Activated T-helper 9 cell treated with anti-CD3 and anti-CD28 coated beads, Interleukin-2, amount 50 U/mL, for 16 hours (primary cell): ENCODE measurements at regions not wholly inside any gene's neighbourhood (a gene's known extent, or its start where the extent isn't known, plus 50 kb on each side); places are given as distances from the start of the nearest gene placed in this dataset.

Experiments
- DNase-seq: peaks from one replicate; pipeline ENCODE4 v3.0.0-alpha.2; 2020; ENCODE audit warnings: low read depth

GRCh38 chr10:130824230-130825014, 487.1 kb downstream of the TCERG1L start:
- no peak for DNase-seq

GRCh38 chr10:130833596-130833995, 477.9 kb downstream of the TCERG1L start:
- no peak for DNase-seq

GRCh38 chr10:130834170-130834569, 477.4 kb downstream of the TCERG1L start:
- no peak for DNase-seq

GRCh38 chr10:130834573-130834972, 476.9 kb downstream of the TCERG1L start:
- no peak for DNase-seq

- no peak for DNase-seq
These were observed 476.5 kb downstream of the TCERG1L start for GRCh38 chr10:130835068-130835467.

GRCh38 chr10:130836344-130836743, 475.2 kb downstream of the TCERG1L start:
- DNase-seq, result no peak

- DNase-seq, result no peak
These were observed 468.4 kb downstream of the TCERG1L start for GRCh38 chr10:130843051-130843653.

GRCh38 chr10:130844310-130844709, 467.2 kb downstream of the TCERG1L start:
- no peak for DNase-seq

- no peak for DNase-seq
These were observed 464.4 kb downstream of the TCERG1L start for GRCh38 chr10:130847170-130847569.

- no peak for DNase-seq
These were observed 462.7 kb downstream of the TCERG1L start for GRCh38 chr10:130848855-130849254.

GRCh38 chr10:130854151-130854550, 457.4 kb downstream of the TCERG1L start:
- DNase-seq, result no peak

GRCh38 chr10:130857631-130858295, 453.8 kb downstream of the TCERG1L start:
- no peak for DNase-seq

GRCh38 chr10:130858626-130859025, 452.9 kb downstream of the TCERG1L start:
- no peak for DNase-seq

- no peak for DNase-seq
These were observed 452.1 kb downstream of the TCERG1L start for GRCh38 chr10:130859427-130859826.

- no peak for DNase-seq
These were observed 449.4 kb downstream of the TCERG1L start for GRCh38 chr10:130862122-130862521.

GRCh38 chr10:130862626-130863025, 448.9 kb downstream of the TCERG1L start:
- no peak for DNase-seq

- DNase-seq, result no peak
These were observed 448.5 kb downstream of the TCERG1L start for GRCh38 chr10:130863044-130863443.

- no peak for DNase-seq
These were observed 446.3 kb downstream of the TCERG1L start for GRCh38 chr10:130864961-130865818.

GRCh38 chr10:130866857-130867256, 444.7 kb downstream of the TCERG1L start:
- no peak for DNase-seq

GRCh38 chr10:130867446-130868194, 443.9 kb downstream of the TCERG1L start:
- no peak for DNase-seq

- no peak for DNase-seq
These were observed 442.2 kb downstream of the TCERG1L start for GRCh38 chr10:130869179-130869841.
